MCF 10A (cell line): ENCODE measurements at regions not wholly inside any gene's neighbourhood (a gene's known extent, or its start where the extent isn't known, plus 50 kb on each side); places are given as distances from the start of the nearest gene placed in this dataset.

Experiments
- BruUV-seq: library from RNA; stranded (reverse); fragments of 400-500 nt; replicated peaks from 2 replicates; lab custom pipeline; 2021; lab: Mats Ljungman, UMichigan
- CTCF ChIA-PET: fragments of 300-600 bp; sonication (Branson Sonifier 250); formaldehyde crosslinking; extraction: SDS; loops from one replicate; lab custom pipeline; 2021; ENCODE audit warnings: antibody characterized with exemption, inconsistent platforms; lab: Yijun Ruan, JAX
- POLR2A ChIA-PET: fragments of 300-600, 350-650 bp; sonication (Branson Sonifier 250); formaldehyde crosslinking; extraction: SDS; loops from one replicate; lab custom pipeline; 2020; ENCODE audit warnings: antibody characterized with exemption, inconsistent platforms; lab: Yijun Ruan, JAX
- DNase-seq: peaks from one replicate; pipeline ENCODE4 v3.0.0-alpha.2; 2018; ENCODE audit not compliant: unreplicated experiment
- H3K27ac Mint-ChIP-seq: one replicate; pipeline ENCODE4 v1.8.0; 2022; ENCODE audit warnings: mild to moderate bottlenecking, low read depth, mixed read lengths; ENCODE audit not compliant: unreplicated experiment
- H3K27me3 Mint-ChIP-seq: one replicate; pipeline ENCODE4 v1.8.0; 2022; ENCODE audit warnings: mixed read lengths; ENCODE audit not compliant: insufficient read depth, unreplicated experiment
- H3K36me3 Mint-ChIP-seq: one replicate; pipeline ENCODE4 v1.8.0; 2022; ENCODE audit warnings: mild to moderate bottlenecking, moderate library complexity, mixed read lengths; ENCODE audit not compliant: insufficient read depth, unreplicated experiment
- H3K4me1 Mint-ChIP-seq: one replicate; pipeline ENCODE4 v1.8.0; 2022; ENCODE audit warnings: mixed read lengths; ENCODE audit not compliant: insufficient read depth, unreplicated experiment
- H3K4me3 Mint-ChIP-seq: one replicate; pipeline ENCODE4 v1.8.0; 2022; ENCODE audit warnings: mild to moderate bottlenecking, moderate library complexity, mixed read lengths; ENCODE audit not compliant: unreplicated experiment
- H3K9me3 Mint-ChIP-seq: one replicate; pipeline ENCODE4 v1.8.0; 2022; ENCODE audit warnings: mixed read lengths; ENCODE audit not compliant: unreplicated experiment
- intact Hi-C: fragments of 100-400 bp; cut with micrococcal nuclease; formaldehyde crosslinking; loops from 2 replicates; pipeline ENCODE4 v1.14.1; 2022
- TF ChIP-seq, protein P1 (sequence below): fragments of 200-600 bp; IDR thresholded peaks from one replicate; pipeline ENCODE4 v1.8.0; 2022; ENCODE audit warnings: antibody characterized with exemption, mild to moderate bottlenecking; ENCODE audit not compliant: unreplicated experiment

DNA sequence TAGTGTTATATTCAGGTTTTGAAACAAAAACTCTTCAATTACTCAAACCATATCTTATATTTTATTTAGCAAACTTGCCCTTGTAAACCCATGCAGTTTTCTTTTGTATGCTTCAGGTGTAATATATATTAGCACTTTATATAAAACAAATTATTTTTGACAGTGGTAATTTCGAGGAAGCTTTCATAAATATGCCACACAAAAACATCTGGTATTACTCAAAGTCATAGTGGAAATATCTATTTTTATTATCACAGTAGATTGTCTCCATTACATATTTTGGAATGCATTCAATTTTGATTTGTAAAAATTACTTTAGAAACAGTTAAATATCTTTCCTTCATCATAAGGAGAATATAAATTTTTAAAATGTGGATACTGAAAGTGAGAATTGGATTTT lies 89.1 kb upstream of the FIBIN start:
- intact Hi-C loops: no loop called here
- ChIA-PET CTCF (interaction anchor here (0.6 kb wide), 2 partner anchors 922 to 1172 kb away, joined by 3 to 4 read pairs; no protein-coding TSS in a partner anchor), POLR2A (no interaction called here)
- TF ChIP-seq, protein P1, sequence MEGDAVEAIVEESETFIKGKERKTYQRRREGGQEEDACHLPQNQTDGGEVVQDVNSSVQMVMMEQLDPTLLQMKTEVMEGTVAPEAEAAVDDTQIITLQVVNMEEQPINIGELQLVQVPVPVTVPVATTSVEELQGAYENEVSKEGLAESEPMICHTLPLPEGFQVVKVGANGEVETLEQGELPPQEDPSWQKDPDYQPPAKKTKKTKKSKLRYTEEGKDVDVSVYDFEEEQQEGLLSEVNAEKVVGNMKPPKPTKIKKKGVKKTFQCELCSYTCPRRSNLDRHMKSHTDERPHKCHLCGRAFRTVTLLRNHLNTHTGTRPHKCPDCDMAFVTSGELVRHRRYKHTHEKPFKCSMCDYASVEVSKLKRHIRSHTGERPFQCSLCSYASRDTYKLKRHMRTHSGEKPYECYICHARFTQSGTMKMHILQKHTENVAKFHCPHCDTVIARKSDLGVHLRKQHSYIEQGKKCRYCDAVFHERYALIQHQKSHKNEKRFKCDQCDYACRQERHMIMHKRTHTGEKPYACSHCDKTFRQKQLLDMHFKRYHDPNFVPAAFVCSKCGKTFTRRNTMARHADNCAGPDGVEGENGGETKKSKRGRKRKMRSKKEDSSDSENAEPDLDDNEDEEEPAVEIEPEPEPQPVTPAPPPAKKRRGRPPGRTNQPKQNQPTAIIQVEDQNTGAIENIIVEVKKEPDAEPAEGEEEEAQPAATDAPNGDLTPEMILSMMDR: no peak
- Mint-ChIP-seq H3K9me3 (no peaks in the 10 kb centered on the region), H3K27me3 (no peaks in the 10 kb centered on the region), H3K4me1 (peaks cover 13% of the 10 kb centered on the region), H3K27ac (peak overlapping the region; percentile 61), H3K4me3 (no peak overlapping the region), H3K36me3 (no peaks in the 10 kb centered on the region)
- DNase-seq: no peak
- BruUV-seq: no TSS peak

DNA sequence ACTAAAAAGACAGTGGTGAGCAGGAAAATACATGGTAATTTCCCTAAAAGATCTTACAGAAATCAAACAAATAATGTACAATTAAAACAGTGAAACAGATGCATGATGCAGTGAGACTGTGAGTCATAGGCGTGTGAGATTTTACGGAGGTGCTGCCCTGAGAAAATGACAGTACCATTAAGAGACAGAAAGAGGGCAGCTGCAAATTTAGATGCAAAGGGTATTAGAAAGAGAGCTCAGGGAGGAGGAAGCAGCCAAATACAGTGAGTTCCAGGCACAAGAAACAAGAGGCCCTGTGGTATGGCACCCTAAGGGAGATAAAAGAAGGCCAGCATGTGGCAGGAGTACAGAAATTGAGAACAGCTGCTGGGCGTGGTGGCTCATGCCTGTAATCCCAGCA lies 88.5 kb upstream of the FIBIN start:
- no peaks in the 10 kb centered on the region for H3K27me3 Mint-ChIP-seq
- TF ChIP-seq, protein P1: no peak
- peak; percentile 37 for DNase-seq
- ChIA-PET CTCF (interaction anchor here (0.6 to 0.7 kb wide), 3 partner anchors 150 to 1172 kb away, joined by 3 to 4 read pairs (median 3); no protein-coding TSS in a partner anchor), POLR2A (no interaction called here)
- peaks cover 13% of the 10 kb centered on the region for H3K4me1 Mint-ChIP-seq
- H3K9me3 Mint-ChIP-seq: no peaks in the 10 kb centered on the region
- BruUV-seq: no TSS peak
- no peaks in the 10 kb centered on the region for H3K36me3 Mint-ChIP-seq
- intact Hi-C loops: no loop called here
- peak overlapping the region; percentile 61 for H3K27ac Mint-ChIP-seq
- H3K4me3 Mint-ChIP-seq: no peak overlapping the region

DNA sequence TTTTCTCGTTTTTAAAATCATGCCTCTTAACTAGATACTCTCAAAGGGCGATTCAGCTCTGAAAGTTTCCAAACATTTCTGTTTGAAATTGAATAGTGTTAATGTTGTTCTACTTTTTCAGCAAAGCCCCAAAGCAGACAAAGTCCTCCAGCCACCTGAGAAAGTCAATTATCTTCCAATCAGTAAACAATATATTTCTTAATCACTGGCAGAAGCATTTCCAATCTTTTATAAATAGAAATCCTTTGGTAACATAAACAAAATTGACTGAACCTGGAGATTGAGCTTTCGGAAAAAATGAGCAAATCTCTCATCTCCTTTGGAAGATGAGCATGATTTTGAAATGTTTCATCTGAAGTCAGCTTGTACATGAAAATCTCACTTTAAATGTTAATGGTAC lies 84.4 kb upstream of the FIBIN start:
- CTCF ChIA-PET: no interaction called here
- DNase-seq: no peak
- Mint-ChIP-seq H3K9me3 (no peaks in the 10 kb centered on the region), H3K36me3 (no peaks in the 10 kb centered on the region), H3K4me1 (peaks cover 18% of the 10 kb centered on the region), H3K27me3 (no peaks in the 10 kb centered on the region), H3K27ac (no peak overlapping the region), H3K4me3 (no peak overlapping the region)
- TF ChIP-seq, protein P1: no peak
- POLR2A ChIA-PET: interaction anchor here (1.4 kb wide), 1 partner anchor 38 kb away, joined by 4 read pairs; no protein-coding TSS in a partner anchor
- BruUV-seq: no TSS peak
- intact Hi-C loops: no loop called here

GRCh38 chr11:26909991-26910591 lies 83.8 kb upstream of the FIBIN start:
- no peaks in the 10 kb centered on the region for H3K27me3 Mint-ChIP-seq
- TF ChIP-seq, protein P1: no peak
- DNase-seq: no peak
- ChIA-PET CTCF (interaction anchor here (0.6 kb wide), 2 partner anchors 84 to 221 kb away, joined by 3 read pairs; no protein-coding TSS in a partner anchor), POLR2A (interaction anchor here (1.2 to 1.4 kb wide), 2 partner anchors 8 to 37 kb away, joined by 3 to 4 read pairs; no protein-coding TSS in a partner anchor)
- H3K4me1 Mint-ChIP-seq: peaks cover 17% of the 10 kb centered on the region
- no peaks in the 10 kb centered on the region for H3K9me3 Mint-ChIP-seq
- H3K27ac Mint-ChIP-seq: no peak overlapping the region
- intact Hi-C loops: no loop called here
- H3K36me3 Mint-ChIP-seq: no peaks in the 10 kb centered on the region
- H3K4me3 Mint-ChIP-seq: no peak overlapping the region
- no TSS peak for BruUV-seq
